ENCODE measurements at regions not wholly inside any gene's neighbourhood (a gene's known extent, or its start where the extent isn't known, plus 50 kb on each side); places are given as distances from the start of the nearest gene placed in this dataset.
A peak's percentile ranks its signal among the peaks of the same experiment; 100 is the strongest.
"Not testable (repeated sequence)": the region's sequence is repeated elsewhere in the genome, so short reads cannot be mapped to it uniquely, and the experiment has no call there.

GRCh38 chr6:40671001-40671693, 84.0 kb upstream of the LRFN2 start:
- no peak for DNase-seq

GRCh38 chr6:40669343-40669742, 82.2 kb upstream of the LRFN2 start:
- DNase-seq: no peak

GRCh38 chr6:40668203-40668602, 81.0 kb upstream of the LRFN2 start:
- no peak for DNase-seq

DNA sequence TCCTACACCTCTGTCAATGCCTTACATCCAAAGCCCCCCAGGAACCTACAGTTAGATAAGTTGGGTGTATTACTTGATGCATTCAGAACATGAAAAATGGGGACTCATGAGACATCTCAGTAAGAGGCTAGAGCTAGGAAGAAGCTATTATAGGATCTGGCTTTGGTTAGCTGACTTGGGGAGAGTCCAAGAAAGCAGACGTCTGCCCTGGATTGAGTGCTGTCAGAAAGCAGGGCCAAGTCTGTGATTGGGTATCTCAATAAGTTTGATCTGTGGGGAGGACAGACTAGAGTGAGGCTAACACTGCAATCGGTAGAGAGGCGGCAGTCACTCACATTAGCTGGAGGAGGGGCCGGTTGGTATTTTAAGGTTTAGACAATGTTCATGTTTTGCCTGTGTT, 79.4 kb upstream of the LRFN2 start:
- DNase-seq: no peak

DNA sequence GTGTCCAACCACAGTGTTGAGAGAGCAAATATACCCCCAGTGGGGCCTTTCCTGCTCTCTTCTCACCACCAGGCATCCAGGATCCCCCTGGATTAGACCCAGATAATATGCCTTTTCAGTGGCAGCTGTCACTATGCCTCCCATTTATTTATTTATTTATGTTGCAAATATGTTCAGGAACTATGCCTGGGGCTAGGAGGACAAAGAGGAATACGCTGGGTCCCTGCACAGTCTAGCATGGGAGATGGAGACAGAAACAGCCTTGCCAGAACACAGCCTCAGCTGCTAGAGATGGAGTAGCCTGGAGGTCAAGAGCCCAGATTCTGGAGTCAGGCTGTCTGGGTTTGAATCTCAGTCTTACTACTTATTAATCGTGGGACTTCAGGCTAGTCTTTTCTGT, 74.6 kb upstream of the LRFN2 start:
- DNase-seq: no peak

DNA sequence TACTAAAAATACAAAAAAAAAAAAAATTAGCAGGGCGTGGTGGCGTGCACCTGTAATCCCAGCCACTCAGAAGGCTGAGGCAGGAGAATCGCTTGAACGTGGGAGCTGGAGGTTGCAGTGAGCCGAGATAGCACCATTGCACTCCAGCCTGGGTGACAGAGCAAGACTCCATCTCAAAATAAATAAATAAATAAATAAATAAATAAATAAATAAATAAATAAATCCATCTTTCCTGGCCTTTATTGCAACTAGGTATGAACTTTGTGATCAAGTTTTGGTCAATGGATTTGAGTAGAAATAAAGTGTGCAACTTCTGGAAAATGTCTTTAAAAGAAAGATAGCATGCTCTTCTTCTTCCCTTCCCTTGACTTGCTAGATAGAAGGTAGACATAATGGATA, 69.6 kb upstream of the LRFN2 start:
- DNase-seq: not testable (repeated sequence)

GRCh38 chr6:40654828-40655227, 67.7 kb upstream of the LRFN2 start:
- DNase-seq: no peak

GRCh38 chr6:40645043-40645442, 57.9 kb upstream of the LRFN2 start:
- DNase-seq: no peak

- DNase-seq: no peak
These were observed 55.7 kb upstream of the LRFN2 start for GRCh38 chr6:40642837-40643236.

DNA sequence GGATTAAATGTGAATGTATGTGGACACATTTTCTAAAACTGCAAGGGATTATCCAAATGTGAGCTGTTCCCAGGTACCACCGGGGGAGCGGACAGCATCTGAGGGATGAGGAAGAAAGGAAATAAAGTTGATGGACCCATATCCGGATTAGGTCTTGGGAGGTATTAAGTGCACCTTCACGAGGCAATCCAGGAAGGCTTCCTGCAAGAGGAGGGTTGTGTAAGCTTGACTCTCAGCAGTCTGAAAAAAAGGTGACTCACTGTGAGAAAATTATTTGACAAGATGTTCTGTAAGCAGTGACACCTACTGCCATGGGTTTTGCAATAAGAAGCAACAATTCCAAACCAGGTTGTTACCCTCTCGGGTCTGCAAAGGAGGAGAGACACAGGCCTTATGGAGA, 55.0 kb upstream of the LRFN2 start:
- DNase-seq: no peak

GRCh38 chr6:40640599-40641227, 53.5 kb upstream of the LRFN2 start:
- peak; percentile 14 for DNase-seq
